GM23338 (cell line): ENCODE measurements at regions not wholly inside any gene's neighbourhood (a gene's known extent, or its start where the extent isn't known, plus 50 kb on each side); places are given as distances from the start of the nearest gene placed in this dataset.

Experiments
- ATAC-seq: fragments of 200-7000 bp; cut with Tn5 transposase; 3 replicates; pipeline ENCODE4 v1.9.1; 2020
- DNase-seq: peaks from one replicate; pipeline ENCODE4 v3.0.0-alpha.2; 2015; ENCODE audit warnings: low spot score
- H2AFZ ChIP-seq: fragments of 200-600 bp; sonication (generic); 2 replicates; pipeline ENCODE4 v1.8.0; 2016; ENCODE audit warnings: antibody characterized with exemption, mild to moderate bottlenecking, moderate library complexity
- H3F3A ChIP-seq: fragments of 200-600 bp; sonication (generic); replicated peaks from 2 replicates; pipeline ENCODE4 v1.8.0; 2017; ENCODE audit warnings: antibody characterized with exemption, mixed run types, low read depth
- H3K27ac ChIP-seq: fragments of 200-600 bp; sonication (generic); 2 replicates; pipeline ENCODE4 v1.6.1; 2016; ENCODE audit warnings: low read depth
- H3K27me3 ChIP-seq: fragments of 200-600 bp; sonication (generic); 2 replicates; pipeline ENCODE4 v1.8.0; 2016; ENCODE audit warnings: mild to moderate bottlenecking, mixed run types, moderate library complexity; ENCODE audit not compliant: insufficient read depth
- H3K36me3 ChIP-seq: fragments of 200-600 bp; sonication (generic); 2 replicates; pipeline ENCODE4 v1.8.0; 2016; ENCODE audit warnings: mild to moderate bottlenecking; ENCODE audit not compliant: insufficient read depth
- H3K4me1 ChIP-seq: fragments of 200-600 bp; sonication (generic); 2 replicates; pipeline ENCODE4 v1.8.0; 2016; ENCODE audit warnings: mild to moderate bottlenecking, moderate library complexity; ENCODE audit not compliant: insufficient read depth
- H3K4me2 ChIP-seq: fragments of 200-600 bp; sonication (generic); 2 replicates; pipeline ENCODE4 v1.7.1; 2017; ENCODE audit warnings: mixed run types
- H3K4me3 ChIP-seq: fragments of 200-600 bp; sonication (generic); 2 replicates; pipeline ENCODE4 v1.6.1; 2016; ENCODE audit warnings: mixed run types
- H3K79me2 ChIP-seq: fragments of 200-600 bp; sonication (generic); replicated peaks from 2 replicates; pipeline ENCODE4 v1.8.0; 2017; ENCODE audit warnings: mild to moderate bottlenecking; ENCODE audit not compliant: insufficient read depth
- H3K9me2 ChIP-seq: fragments of 200-600 bp; sonication (generic); 2 replicates; pipeline ENCODE4 v1.8.0; 2017; ENCODE audit not compliant: insufficient read depth
- H4K20me1 ChIP-seq: fragments of 200-600 bp; sonication (generic); replicated peaks from 2 replicates; pipeline ENCODE4 v1.8.0; 2017; ENCODE audit warnings: mild to moderate bottlenecking; ENCODE audit not compliant: insufficient read depth
- H3K27ac Mint-ChIP-seq: 2 replicates; pipeline ENCODE4 v1.8.0; 2020; ENCODE audit warnings: inconsistent platforms, mild to moderate bottlenecking, moderate library complexity, mixed read lengths
- H3K27me3 Mint-ChIP-seq: 3 replicates; pipeline ENCODE4 v1.8.0; 2022; ENCODE audit warnings: low read depth, mild to moderate bottlenecking, moderate library complexity, mixed read lengths, inconsistent platforms; ENCODE audit not compliant: insufficient read depth, poor library complexity
- H3K36me3 Mint-ChIP-seq: 3 replicates; pipeline ENCODE4 v1.8.0; 2021; ENCODE audit warnings: low read depth, mild to moderate bottlenecking, inconsistent platforms, moderate library complexity, mixed read lengths
- H3K4me1 Mint-ChIP-seq: 3 replicates; pipeline ENCODE4 v1.8.0; 2020; ENCODE audit warnings: mild to moderate bottlenecking, inconsistent platforms, mixed read lengths
- H3K4me3 Mint-ChIP-seq: 3 replicates; pipeline ENCODE4 v1.8.0; 2021; ENCODE audit warnings: moderate library complexity, mild to moderate bottlenecking, inconsistent platforms, mixed read lengths
- H3K9me3 Mint-ChIP-seq: 3 replicates; pipeline ENCODE4 v1.8.0; 2020; ENCODE audit warnings: moderate library complexity, mild to moderate bottlenecking, inconsistent platforms, mixed read lengths
- CREB1 ChIP-seq: fragments of 250-450 bp; sonication (Bioruptor Pico); IDR thresholded peaks from 2 replicates; pipeline ENCODE4 v1.5.0; 2020; ENCODE audit warnings: low read depth, mild to moderate bottlenecking, moderate library complexity
- EZH2 ChIP-seq: fragments of 200-600 bp; sonication (generic); IDR thresholded peaks from one replicate; pipeline ENCODE4 v1.8.0; 2017; ENCODE audit warnings: antibody characterized with exemption, mild to moderate bottlenecking, low read depth; ENCODE audit not compliant: unreplicated experiment
- NANOG ChIP-seq: IDR thresholded peaks from 2 replicates; pipeline ENCODE4 v1.6.1; 2016; ENCODE audit warnings: antibody characterized with exemption, borderline replicate concordance
- POLR2AphosphoS5 ChIP-seq: IDR thresholded peaks from 2 replicates; pipeline ENCODE4 v1.6.1; 2016; ENCODE audit warnings: antibody characterized with exemption, low read depth
- STAT1 ChIP-seq: IDR thresholded peaks from one replicate; pipeline ENCODE4 v1.6.1; 2016; ENCODE audit warnings: antibody characterized with exemption; ENCODE audit not compliant: unreplicated experiment
- ZNF114 ChIP-seq: fragments of 250-450 bp; sonication (Bioruptor Pico); IDR thresholded peaks from 2 replicates; pipeline ENCODE4 v1.5.0; 2020; ENCODE audit warnings: mild to moderate bottlenecking, moderate library complexity
- ZNF331 ChIP-seq: fragments of 250-450 bp; sonication (Bioruptor Pico); IDR thresholded peaks from 2 replicates; pipeline ENCODE4 v1.5.0; 2020; ENCODE audit warnings: low read depth, mild to moderate bottlenecking, moderate library complexity
- TF ChIP-seq, protein P1 (sequence below): IDR thresholded peaks from one replicate; pipeline ENCODE4 v1.6.1; 2018; ENCODE audit warnings: antibody characterized with exemption; ENCODE audit not compliant: unreplicated experiment
- TF ChIP-seq, protein P2 (sequence below): fragments of 250-450 bp; sonication (Bioruptor Pico); IDR thresholded peaks from 2 replicates; pipeline ENCODE4 v1.5.0; 2020; ENCODE audit warnings: mild to moderate bottlenecking, moderate library complexity
- TF ChIP-seq, protein P3 (sequence below), 2 experiments: fragments of 200-600 bp in 1 of 2; sonication (generic) in 1 of 2; conservative IDR thresholded peaks; 2 replicates each; pipeline versions ENCODE4 v1.5.1 to v1.6.1; 2016 to 2017; ENCODE audit warnings: antibody characterized with exemption in 2 of 2, low read depth in 2 of 2, mild to moderate bottlenecking in 2 of 2, moderate library complexity in 1 of 2

DNA sequence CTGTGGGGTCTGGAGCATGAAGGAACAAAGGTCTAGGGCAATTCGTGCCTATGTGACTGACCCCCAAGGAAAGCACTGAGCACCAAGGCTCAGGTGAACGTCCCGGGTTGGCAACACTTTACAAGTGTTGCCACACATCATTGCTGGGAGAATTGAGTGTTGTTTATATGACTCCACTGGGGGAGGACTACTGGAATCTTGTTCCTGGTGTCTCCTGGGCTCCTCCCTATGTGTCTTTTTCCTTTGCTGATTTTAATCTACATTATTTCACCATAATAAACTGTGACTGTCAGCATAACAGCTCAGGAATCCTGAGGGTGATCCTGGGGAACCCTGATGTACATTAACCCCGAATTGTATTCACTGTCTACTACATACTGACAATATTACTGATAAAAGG lies 207.7 kb upstream of the BMP2 start (continued):
- TF ChIP-seq, protein P1, sequence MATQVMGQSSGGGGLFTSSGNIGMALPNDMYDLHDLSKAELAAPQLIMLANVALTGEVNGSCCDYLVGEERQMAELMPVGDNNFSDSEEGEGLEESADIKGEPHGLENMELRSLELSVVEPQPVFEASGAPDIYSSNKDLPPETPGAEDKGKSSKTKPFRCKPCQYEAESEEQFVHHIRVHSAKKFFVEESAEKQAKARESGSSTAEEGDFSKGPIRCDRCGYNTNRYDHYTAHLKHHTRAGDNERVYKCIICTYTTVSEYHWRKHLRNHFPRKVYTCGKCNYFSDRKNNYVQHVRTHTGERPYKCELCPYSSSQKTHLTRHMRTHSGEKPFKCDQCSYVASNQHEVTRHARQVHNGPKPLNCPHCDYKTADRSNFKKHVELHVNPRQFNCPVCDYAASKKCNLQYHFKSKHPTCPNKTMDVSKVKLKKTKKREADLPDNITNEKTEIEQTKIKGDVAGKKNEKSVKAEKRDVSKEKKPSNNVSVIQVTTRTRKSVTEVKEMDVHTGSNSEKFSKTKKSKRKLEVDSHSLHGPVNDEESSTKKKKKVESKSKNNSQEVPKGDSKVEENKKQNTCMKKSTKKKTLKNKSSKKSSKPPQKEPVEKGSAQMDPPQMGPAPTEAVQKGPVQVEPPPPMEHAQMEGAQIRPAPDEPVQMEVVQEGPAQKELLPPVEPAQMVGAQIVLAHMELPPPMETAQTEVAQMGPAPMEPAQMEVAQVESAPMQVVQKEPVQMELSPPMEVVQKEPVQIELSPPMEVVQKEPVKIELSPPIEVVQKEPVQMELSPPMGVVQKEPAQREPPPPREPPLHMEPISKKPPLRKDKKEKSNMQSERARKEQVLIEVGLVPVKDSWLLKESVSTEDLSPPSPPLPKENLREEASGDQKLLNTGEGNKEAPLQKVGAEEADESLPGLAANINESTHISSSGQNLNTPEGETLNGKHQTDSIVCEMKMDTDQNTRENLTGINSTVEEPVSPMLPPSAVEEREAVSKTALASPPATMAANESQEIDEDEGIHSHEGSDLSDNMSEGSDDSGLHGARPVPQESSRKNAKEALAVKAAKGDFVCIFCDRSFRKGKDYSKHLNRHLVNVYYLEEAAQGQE = no peak
- no peak for TF ChIP-seq ZNF114 (CRISPR knock-in tag)
- TF ChIP-seq STAT1 = no peak
- TF ChIP-seq ZNF331 (CRISPR knock-in tag) = no peak

DNA sequence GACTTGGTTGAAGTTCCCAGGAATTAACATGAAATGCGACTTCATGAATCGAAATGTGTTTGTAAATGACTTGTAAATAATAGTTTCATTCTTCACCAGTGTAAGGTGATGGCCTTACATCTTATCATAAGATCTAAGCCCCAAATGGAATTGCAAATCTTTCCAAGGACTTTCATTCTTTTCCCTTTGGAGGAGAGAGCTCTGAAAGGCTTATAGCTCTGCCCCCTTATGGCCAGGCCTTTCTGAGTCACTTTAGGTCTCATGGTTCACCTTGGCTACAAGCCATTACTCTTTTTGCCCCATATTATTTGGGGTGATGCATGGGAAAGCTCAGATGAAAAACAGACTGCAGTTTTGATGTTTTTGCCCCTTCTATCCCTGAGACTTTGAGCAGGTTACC lies 209.1 kb upstream of the BMP2 start:
- ATAC-seq = peak; percentile 71
- no peak for TF ChIP-seq NANOG
- TF ChIP-seq ZNF331 (CRISPR knock-in tag) = no peak
- TF ChIP-seq POLR2AphosphoS5 = no peak
- no peak for TF ChIP-seq CREB1 (CRISPR knock-in tag)
- TF ChIP-seq, protein P2, sequence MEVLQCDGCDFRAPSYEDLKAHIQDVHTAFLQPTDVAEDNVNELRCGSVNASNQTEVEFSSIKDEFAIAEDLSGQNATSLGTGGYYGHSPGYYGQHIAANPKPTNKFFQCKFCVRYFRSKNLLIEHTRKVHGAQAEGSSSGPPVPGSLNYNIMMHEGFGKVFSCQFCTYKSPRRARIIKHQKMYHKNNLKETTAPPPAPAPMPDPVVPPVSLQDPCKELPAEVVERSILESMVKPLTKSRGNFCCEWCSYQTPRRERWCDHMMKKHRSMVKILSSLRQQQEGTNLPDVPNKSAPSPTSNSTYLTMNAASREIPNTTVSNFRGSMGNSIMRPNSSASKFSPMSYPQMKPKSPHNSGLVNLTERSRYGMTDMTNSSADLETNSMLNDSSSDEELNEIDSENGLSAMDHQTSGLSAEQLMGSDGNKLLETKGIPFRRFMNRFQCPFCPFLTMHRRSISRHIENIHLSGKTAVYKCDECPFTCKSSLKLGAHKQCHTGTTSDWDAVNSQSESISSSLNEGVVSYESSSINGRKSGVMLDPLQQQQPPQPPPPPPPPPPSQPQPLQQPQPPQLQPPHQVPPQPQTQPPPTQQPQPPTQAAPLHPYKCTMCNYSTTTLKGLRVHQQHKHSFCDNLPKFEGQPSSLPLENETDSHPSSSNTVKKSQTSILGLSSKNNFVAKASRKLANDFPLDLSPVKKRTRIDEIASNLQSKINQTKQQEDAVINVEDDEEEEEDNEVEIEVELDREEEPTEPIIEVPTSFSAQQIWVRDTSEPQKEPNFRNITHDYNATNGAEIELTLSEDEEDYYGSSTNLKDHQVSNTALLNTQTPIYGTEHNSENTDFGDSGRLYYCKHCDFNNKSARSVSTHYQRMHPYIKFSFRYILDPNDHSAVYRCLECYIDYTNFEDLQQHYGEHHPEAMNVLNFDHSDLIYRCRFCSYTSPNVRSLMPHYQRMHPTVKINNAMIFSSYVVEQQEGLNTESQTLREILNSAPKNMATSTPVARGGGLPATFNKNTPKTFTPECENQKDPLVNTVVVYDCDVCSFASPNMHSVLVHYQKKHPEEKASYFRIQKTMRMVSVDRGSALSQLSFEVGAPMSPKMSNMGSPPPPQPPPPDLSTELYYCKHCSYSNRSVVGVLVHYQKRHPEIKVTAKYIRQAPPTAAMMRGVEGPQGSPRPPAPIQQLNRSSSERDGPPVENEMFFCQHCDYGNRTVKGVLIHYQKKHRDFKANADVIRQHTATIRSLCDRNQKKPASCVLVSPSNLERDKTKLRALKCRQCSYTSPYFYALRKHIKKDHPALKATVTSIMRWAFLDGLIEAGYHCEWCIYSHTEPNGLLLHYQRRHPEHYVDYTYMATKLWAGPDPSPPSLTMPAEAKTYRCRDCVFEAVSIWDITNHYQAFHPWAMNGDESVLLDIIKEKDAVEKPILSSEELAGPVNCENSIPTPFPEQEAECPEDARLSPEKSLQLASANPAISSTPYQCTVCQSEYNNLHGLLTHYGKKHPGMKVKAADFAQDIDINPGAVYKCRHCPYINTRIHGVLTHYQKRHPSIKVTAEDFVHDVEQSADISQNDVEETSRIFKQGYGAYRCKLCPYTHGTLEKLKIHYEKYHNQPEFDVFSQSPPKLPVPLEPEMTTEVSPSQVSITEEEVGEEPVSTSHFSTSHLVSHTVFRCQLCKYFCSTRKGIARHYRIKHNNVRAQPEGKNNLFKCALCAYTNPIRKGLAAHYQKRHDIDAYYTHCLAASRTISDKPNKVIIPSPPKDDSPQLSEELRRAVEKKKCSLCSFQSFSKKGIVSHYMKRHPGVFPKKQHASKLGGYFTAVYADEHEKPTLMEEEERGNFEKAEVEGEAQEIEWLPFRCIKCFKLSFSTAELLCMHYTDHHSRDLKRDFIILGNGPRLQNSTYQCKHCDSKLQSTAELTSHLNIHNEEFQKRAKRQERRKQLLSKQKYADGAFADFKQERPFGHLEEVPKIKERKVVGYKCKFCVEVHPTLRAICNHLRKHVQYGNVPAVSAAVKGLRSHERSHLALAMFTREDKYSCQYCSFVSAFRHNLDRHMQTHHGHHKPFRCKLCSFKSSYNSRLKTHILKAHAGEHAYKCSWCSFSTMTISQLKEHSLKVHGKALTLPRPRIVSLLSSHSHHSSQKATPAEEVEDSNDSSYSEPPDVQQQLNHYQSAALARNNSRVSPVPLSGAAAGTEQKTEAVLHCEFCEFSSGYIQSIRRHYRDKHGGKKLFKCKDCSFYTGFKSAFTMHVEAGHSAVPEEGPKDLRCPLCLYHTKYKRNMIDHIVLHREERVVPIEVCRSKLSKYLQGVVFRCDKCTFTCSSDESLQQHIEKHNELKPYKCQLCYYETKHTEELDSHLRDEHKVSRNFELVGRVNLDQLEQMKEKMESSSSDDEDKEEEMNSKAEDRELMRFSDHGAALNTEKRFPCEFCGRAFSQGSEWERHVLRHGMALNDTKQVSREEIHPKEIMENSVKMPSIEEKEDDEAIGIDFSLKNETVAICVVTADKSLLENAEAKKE (CRISPR knock-in tag) = no peak
- TF ChIP-seq, protein P1 = no peak
- no peak for TF ChIP-seq EZH2
- TF ChIP-seq, protein P3, sequence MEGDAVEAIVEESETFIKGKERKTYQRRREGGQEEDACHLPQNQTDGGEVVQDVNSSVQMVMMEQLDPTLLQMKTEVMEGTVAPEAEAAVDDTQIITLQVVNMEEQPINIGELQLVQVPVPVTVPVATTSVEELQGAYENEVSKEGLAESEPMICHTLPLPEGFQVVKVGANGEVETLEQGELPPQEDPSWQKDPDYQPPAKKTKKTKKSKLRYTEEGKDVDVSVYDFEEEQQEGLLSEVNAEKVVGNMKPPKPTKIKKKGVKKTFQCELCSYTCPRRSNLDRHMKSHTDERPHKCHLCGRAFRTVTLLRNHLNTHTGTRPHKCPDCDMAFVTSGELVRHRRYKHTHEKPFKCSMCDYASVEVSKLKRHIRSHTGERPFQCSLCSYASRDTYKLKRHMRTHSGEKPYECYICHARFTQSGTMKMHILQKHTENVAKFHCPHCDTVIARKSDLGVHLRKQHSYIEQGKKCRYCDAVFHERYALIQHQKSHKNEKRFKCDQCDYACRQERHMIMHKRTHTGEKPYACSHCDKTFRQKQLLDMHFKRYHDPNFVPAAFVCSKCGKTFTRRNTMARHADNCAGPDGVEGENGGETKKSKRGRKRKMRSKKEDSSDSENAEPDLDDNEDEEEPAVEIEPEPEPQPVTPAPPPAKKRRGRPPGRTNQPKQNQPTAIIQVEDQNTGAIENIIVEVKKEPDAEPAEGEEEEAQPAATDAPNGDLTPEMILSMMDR (conservative IDR thresholded peaks at IDR 0.05; ENCODE audit: low read depth in 2 of 2) = peak; percentile 55 to 61
- no peak for TF ChIP-seq STAT1

More for the DNA sequence above, 209.1 kb upstream of the BMP2 start:
- H3K9me2 ChIP-seq = no peaks in the 10 kb centered on the region
- H2AFZ ChIP-seq = no peak overlapping the region
- no peaks in the 10 kb centered on the region for H3K36me3 ChIP-seq
- Mint-ChIP-seq H3K4me1 (no peaks in the 10 kb centered on the region), H3K27ac (no peak overlapping the region), H3K4me3 (no peak overlapping the region), H3K27me3 (no peaks in the 10 kb centered on the region), H3K9me3 (no peaks in the 10 kb centered on the region), H3K36me3 (no peaks in the 10 kb centered on the region)
- H3K27ac ChIP-seq = no peak overlapping the region
- peak; percentile 50 for DNase-seq
- no peak overlapping the region for H3K4me2 ChIP-seq
- no peaks in the 10 kb centered on the region for H3F3A ChIP-seq
- no peaks in the 10 kb centered on the region for H3K79me2 ChIP-seq
- no peaks in the 10 kb centered on the region for H3K27me3 ChIP-seq
- H3K4me1 ChIP-seq = no peaks in the 10 kb centered on the region
- H3K4me3 ChIP-seq = no peak overlapping the region
- H4K20me1 ChIP-seq = no peaks in the 10 kb centered on the region
